PC-9 (cell line): ENCODE measurements at regions not wholly inside any gene's neighbourhood (a gene's known extent, or its start where the extent isn't known, plus 50 kb on each side); places are given as distances from the start of the nearest gene placed in this dataset.
"Not testable (repeated sequence)": the region's sequence is repeated elsewhere in the genome, so short reads cannot be mapped to it uniquely, and the experiment has no call there.

Source experiments
- EZH2 ChIP-seq: fragments of 200-600 bp; sonication (generic); IDR thresholded peaks from 2 replicates; pipeline ENCODE4 v1.8.0; 2017; ENCODE audit warnings: antibody characterized with exemption, low read depth
- TF ChIP-seq, protein P1 (sequence below): fragments of 200-600 bp; sonication (generic); conservative IDR thresholded peaks from 2 replicates; pipeline ENCODE4 v1.6.1; 2017; ENCODE audit warnings: mixed run types, antibody characterized with exemption, mild to moderate bottlenecking, moderate library complexity

GRCh38 chr21:34288042-34288441 is 75.8 kb upstream of the KCNE2 start:
- TF ChIP-seq EZH2, result not testable (repeated sequence)
- TF ChIP-seq, protein P1, sequence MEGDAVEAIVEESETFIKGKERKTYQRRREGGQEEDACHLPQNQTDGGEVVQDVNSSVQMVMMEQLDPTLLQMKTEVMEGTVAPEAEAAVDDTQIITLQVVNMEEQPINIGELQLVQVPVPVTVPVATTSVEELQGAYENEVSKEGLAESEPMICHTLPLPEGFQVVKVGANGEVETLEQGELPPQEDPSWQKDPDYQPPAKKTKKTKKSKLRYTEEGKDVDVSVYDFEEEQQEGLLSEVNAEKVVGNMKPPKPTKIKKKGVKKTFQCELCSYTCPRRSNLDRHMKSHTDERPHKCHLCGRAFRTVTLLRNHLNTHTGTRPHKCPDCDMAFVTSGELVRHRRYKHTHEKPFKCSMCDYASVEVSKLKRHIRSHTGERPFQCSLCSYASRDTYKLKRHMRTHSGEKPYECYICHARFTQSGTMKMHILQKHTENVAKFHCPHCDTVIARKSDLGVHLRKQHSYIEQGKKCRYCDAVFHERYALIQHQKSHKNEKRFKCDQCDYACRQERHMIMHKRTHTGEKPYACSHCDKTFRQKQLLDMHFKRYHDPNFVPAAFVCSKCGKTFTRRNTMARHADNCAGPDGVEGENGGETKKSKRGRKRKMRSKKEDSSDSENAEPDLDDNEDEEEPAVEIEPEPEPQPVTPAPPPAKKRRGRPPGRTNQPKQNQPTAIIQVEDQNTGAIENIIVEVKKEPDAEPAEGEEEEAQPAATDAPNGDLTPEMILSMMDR, result not testable (repeated sequence)
